ENCODE measurements at regions not wholly inside any gene's neighbourhood (a gene's known extent, or its start where the extent isn't known, plus 50 kb on each side); places are given as distances from the start of the nearest gene placed in this dataset.
"Not testable (repeated sequence)": the region's sequence is repeated elsewhere in the genome, so short reads cannot be mapped to it uniquely, and the experiment has no call there.

DNA sequence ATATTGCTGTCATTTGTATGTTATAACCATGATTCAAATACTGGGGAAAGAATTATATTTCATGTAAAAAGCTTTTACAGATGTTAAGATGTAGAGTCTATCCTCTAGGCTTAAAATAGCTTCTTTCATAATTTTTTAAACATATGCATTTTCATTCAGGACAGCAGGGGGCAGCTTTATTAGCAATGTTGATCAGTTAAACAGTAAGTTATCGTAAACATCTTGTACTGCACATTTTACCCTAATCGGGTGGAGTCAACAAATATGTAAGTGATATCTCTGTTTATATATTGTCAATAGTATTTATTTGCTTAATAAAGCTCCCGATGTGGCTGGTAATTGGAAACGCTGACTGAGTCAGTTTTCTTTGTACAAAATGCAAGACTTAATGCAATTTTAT is 142.5 kb upstream of the MED14 start:
- no peak for TF ChIP-seq ZFX (IDR thresholded peaks at IDR 0.05)
- TF ChIP-seq, protein P1, sequence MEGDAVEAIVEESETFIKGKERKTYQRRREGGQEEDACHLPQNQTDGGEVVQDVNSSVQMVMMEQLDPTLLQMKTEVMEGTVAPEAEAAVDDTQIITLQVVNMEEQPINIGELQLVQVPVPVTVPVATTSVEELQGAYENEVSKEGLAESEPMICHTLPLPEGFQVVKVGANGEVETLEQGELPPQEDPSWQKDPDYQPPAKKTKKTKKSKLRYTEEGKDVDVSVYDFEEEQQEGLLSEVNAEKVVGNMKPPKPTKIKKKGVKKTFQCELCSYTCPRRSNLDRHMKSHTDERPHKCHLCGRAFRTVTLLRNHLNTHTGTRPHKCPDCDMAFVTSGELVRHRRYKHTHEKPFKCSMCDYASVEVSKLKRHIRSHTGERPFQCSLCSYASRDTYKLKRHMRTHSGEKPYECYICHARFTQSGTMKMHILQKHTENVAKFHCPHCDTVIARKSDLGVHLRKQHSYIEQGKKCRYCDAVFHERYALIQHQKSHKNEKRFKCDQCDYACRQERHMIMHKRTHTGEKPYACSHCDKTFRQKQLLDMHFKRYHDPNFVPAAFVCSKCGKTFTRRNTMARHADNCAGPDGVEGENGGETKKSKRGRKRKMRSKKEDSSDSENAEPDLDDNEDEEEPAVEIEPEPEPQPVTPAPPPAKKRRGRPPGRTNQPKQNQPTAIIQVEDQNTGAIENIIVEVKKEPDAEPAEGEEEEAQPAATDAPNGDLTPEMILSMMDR (conservative IDR thresholded peaks at IDR 0.05), result peak; percentile 60
- no peak overlapping the region for H3K27ac ChIP-seq

DNA sequence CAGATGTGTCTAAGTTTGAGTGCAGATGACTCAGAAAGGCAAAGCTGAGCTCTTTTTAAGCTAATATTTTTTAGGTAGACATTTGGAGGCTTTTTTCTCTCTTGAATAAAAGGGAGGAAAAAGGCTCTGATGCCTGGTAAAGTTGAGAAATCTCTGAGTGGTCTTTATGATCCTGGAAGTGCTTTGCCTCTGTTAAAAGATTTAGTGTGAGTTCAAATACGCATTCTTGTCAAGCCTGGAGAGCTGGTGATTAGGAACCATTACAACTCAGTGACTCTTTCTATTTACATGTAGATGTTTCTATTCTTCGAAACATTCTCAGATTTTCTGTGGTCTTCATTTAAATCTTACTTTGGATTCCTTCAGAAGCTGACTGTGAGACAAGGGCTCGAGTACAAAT is 143.4 kb upstream of the MED14 start:
- TF ChIP-seq, protein P1 (conservative IDR thresholded peaks at IDR 0.05), result no peak
- TF ChIP-seq ZFX (IDR thresholded peaks at IDR 0.05), result no peak
- no peak overlapping the region for H3K27ac ChIP-seq

DNA sequence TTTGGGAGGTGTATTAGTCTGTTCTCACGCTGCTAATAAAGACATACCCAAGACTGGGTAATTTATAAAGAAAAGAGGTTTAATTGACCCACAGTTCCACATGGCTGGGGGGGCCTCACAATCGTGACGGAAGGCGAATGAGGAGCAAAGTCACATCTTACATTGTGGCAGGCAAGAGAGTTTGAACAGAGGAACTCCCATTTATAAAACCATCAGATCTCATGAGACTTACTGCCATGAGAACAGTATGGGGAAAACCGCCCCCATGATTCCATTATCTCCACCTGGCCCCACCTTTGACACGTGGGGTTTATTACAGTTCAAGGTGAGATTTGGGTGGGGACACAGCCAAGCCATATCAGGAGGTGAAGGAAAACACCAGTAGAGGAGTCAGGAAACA is 143.8 kb upstream of the MED14 start:
- H3K27ac ChIP-seq, result not testable (repeated sequence)

DNA sequence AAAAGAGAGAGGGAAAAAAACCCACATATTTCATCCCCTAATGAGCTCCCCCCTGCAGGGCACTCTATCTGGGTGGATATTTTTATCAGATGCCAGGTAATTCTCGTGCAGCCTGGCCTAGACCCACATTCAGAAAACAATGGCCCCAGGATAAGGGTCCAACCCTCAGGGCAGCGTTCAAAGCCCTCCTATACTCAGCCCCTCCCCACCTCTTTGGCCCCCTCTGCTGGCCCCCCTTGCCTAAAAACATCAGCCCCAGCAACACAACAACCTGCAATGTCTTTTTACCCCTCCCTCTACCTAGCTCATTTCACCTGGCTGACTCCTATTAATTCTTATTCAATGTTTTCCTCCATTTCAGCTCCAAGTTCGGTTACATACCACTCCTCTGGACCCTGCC is 145.4 kb upstream of the MED14 start:
- TF ChIP-seq ZFX (IDR thresholded peaks at IDR 0.05), result no peak
- TF ChIP-seq, protein P1 (conservative IDR thresholded peaks at IDR 0.05), result no peak
- no peak overlapping the region for H3K27ac ChIP-seq

DNA sequence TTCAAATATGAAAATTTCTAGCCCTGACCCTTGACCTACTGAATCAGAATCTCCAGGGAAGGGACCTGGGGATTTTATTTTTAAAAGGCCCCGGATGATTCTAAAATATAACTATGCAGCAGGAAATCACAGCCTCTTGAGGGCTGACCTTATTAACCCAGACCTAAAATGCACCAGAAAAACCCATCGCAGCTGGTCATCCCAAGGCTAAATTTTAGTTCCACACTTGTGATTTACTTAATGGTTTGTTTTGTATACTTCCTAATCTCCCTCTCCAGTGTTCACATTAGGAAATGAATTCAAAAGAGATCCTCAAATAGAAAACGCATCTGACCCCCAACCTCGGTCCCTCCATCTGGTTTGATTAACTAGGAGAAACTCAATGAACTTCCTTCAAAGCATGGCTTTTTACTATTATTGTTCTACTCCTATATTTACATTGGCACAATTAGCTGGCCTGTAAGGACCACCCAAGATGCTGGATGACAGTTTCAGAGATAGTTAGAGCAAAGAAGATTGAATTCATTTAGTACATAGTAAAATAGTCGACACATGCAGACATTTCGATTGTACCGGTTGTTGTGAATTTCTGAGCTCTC is 147.8 kb upstream of the MED14 start:
- TF ChIP-seq, protein P1 (conservative IDR thresholded peaks at IDR 0.05), result no peak

DNA sequence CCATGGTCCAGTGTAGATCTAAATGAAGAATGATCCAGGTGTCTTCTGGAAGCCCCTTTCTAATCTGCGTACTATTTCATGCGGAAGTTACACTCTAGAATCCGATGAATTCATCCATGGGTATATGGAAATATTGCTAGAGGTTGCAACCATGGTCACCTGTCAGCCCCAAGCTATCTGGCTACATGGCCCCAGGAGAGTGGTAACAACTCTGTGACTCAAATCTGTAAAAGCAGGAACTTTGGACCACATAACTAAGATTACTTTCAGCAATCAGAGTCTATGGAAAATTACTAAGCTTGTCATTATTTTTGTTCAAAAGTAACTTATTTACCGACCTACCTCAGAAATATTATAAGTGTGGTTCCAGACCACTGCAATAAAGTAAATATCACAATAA is 150.6 kb upstream of the MED14 start:
- TF ChIP-seq, protein P1 (conservative IDR thresholded peaks at IDR 0.05), result no peak
- TF ChIP-seq ZFX (IDR thresholded peaks at IDR 0.05), result no peak
- H3K27ac ChIP-seq, result no peak overlapping the region

More for the DNA sequence above, 147.8 kb upstream of the MED14 start:
- no peak overlapping the region for H3K27ac ChIP-seq

DNA sequence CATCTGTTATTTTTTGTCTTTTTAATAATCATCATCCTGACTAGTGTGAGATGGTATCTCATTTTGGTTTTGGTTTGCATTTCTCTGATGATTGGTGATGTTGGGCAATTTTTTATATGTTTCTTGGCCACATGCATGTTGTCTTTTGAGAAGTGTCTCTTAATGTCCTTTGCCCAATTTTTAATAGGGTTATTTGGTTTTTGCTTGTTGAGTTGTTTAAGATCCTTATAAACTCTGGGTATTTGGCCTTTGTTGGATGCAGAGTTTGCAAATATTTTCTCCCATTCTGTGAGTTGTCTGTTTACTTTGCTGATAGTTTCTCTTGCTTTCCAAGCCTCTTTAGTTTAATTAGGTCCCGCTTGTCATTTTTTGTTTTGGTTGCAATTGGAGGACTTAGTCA is 152.1 kb upstream of the MED14 start:
- TF ChIP-seq ZFX (IDR thresholded peaks at IDR 0.05), result no peak
- TF ChIP-seq, protein P1 (conservative IDR thresholded peaks at IDR 0.05), result no peak
- H3K27ac ChIP-seq, result no peak overlapping the region

DNA sequence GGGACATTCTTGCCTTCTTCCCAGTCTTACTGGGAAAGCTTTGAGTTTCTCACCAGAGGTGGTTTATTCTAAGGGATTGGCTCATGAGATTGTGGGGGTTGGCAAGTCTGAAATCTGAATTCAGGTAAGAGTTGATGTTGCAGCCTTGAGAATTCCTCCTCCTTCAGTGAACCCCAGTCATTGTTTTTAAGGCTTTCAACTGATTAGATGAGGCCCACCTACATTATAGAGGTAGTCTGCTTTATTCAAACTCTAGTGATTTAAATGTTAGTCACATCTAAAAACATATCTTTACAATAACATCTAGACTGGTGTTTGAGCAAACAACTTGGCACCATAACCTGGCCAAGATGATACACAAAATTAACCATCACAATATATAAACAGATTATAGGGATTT is 156.5 kb upstream of the MED14 start:
- H3K27ac ChIP-seq, result no peak overlapping the region
- TF ChIP-seq ZFX (IDR thresholded peaks at IDR 0.05), result no peak

All from C4-2B (cell line).